Adrenal gland (tissue), 9 donors: ENCODE measurements at regions not wholly inside any gene's neighbourhood (a gene's known extent, or its start where the extent isn't known, plus 50 kb on each side); places are given as distances from the start of the nearest gene placed in this dataset.

Experiments used
- DNase-seq, 7 donors: peaks; one replicate each; pipeline ENCODE4 v3.0.0-alpha.2; 2019 to 2020
- H3K27ac ChIP-seq, 5 donors: fragments of 200-600 bp; sonication (generic) in 4 of 5; 1 replicate in 3 of 5; 2 replicates in 2 of 5; pipeline versions ENCODE4 v1.5.1 to v1.8.0; 2016 to 2020; ENCODE audit warnings: mild to moderate bottlenecking in 1 of 5
- H3K27me3 ChIP-seq: fragments of 200-600 bp; 2 replicates; pipeline ENCODE4 v1.8.0; 2021
- H3K36me3 ChIP-seq, 2 donors: fragments of 200-600 bp; replicated peaks in 1 of 2; 1 replicate in 1 of 2; 2 replicates in 1 of 2; pipeline versions ENCODE4 v1.5.1 to v1.8.0; 2018 to 2022
- H3K4me1 ChIP-seq, 2 donors: fragments of 200-600 bp; replicated peaks in 1 of 2; 1 replicate in 1 of 2; 2 replicates in 1 of 2; pipeline versions ENCODE4 v1.5.1 to v1.8.0; 2018 to 2021
- H3K4me3 ChIP-seq, 4 donors: fragments of 200-600 bp; sonication (generic) in 3 of 4; one replicate each; pipeline ENCODE4 v1.5.1; 2016 to 2018
- H3K9me3 ChIP-seq, 3 donors: fragments of 200-600 bp; sonication (generic) in 1 of 3; replicated peaks in 1 of 3; 1 replicate in 2 of 3; 2 replicates in 1 of 3; pipeline versions ENCODE4 v1.5.1 to v1.8.0; 2016 to 2021
- POLR2A ChIP-seq, 2 donors: fragments of 450-650 bp; IDR thresholded peaks; one replicate each; pipeline ENCODE4 v1.6.1; 2017; ENCODE audit warnings: antibody characterized with exemption in 2 of 2, mild to moderate bottlenecking in 2 of 2, moderate library complexity in 1 of 2
- WGBS, 4 donors: extraction: QIAGEN DNeasy Blood & Tissue Kit in 2 of 4; methylation state at CpG; one replicate each; pipeline versions ENCODE4 v1.1.5 to v1.1.7; 2013 to 2017; 5-methylcytosine and 5-hydroxymethylcytosine counted together
- intact Hi-C, 2 donors: fragments of 100-400 bp; cut with DNase I; formaldehyde crosslinking; loops; one replicate each; pipeline versions ENCODE4 v1.14.1 to v1.15.0; 2022 to 2023
- TF ChIP-seq, protein P1 (sequence below), 6 experiments: fragments of 450-650 bp in 4 of 6; fragments of 200-600 bp in 2 of 6; sonication (generic) in 1 of 6; IDR thresholded peaks; 1 replicate in 5 of 6; 2 replicates in 1 of 6; pipeline versions ENCODE4 v1.5.1 to v1.8.0; 2016 to 2021; ENCODE audit warnings: antibody characterized with exemption in 6 of 6, mild to moderate bottlenecking in 2 of 6, moderate library complexity in 1 of 6
- donor health status: healthy with polysubstance abuse.
- donor health status: Bipolar disorder and iron deficiency.
- donor health status: DM: yes; HTN: yes; CAD: no.
- donor health status: DM: no; HTN: no; CAD: no.
- donor health status: DM: no; HTN: no; CAD: no.

DNA sequence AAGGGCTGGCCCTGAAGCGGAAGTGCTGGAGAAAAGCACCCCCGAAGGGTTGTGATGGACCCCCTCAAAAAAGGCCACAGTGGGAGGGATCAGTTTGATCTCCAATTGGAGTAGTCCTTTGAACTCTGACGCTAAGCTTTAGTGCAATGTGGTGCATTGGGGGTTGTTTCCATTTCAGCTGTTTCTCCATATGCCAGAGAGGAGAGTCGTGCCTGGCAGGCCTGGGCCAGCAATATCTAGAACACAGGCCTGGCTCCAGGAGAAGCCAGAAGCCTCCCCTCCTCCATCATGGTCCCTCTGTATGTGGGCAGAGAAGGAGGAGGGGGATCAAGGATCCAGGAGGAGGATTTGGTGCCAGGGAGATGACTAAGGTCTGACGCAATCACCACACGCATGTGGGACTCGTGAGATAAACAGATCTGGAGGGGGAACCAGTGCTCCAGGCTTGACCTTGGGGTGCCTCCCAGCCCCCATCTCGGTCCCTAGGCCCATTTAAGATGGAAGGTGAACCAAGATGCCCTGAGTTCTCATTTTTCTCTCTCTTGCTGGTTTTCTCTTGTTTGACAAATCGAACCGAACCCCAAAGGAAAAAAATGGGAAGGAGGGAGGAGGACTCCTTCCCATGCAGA is 517.4 kb upstream of the JARID2 start:
- H3K27me3 ChIP-seq: no peaks in the 10 kb centered on the region
- peaks cover 5 to 9% of the 10 kb centered on the region in 2 donors for H3K4me1 ChIP-seq
- no peaks in the 10 kb centered on the region for H3K9me3 ChIP-seq
- H3K36me3 ChIP-seq: no peaks in the 10 kb centered on the region
- H3K4me3 ChIP-seq: no peak overlapping the region
- no peak for TF ChIP-seq POLR2A (IDR thresholded peaks at IDR 0.05)
- TF ChIP-seq, protein P1, sequence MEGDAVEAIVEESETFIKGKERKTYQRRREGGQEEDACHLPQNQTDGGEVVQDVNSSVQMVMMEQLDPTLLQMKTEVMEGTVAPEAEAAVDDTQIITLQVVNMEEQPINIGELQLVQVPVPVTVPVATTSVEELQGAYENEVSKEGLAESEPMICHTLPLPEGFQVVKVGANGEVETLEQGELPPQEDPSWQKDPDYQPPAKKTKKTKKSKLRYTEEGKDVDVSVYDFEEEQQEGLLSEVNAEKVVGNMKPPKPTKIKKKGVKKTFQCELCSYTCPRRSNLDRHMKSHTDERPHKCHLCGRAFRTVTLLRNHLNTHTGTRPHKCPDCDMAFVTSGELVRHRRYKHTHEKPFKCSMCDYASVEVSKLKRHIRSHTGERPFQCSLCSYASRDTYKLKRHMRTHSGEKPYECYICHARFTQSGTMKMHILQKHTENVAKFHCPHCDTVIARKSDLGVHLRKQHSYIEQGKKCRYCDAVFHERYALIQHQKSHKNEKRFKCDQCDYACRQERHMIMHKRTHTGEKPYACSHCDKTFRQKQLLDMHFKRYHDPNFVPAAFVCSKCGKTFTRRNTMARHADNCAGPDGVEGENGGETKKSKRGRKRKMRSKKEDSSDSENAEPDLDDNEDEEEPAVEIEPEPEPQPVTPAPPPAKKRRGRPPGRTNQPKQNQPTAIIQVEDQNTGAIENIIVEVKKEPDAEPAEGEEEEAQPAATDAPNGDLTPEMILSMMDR (IDR thresholded peaks at IDR 0.05): no peak
- intact Hi-C loops: no loop called here
- H3K27ac ChIP-seq: peak overlapping the region in 3 of 5 donors; percentile 6 to 80 (median 62)
- WGBS, 4 donors: 47 to 57% (median 53%) methylated on average over 10 of the region's 10 CpGs
- peak; percentile 44 to 70 (median 63) for DNase-seq

DNA sequence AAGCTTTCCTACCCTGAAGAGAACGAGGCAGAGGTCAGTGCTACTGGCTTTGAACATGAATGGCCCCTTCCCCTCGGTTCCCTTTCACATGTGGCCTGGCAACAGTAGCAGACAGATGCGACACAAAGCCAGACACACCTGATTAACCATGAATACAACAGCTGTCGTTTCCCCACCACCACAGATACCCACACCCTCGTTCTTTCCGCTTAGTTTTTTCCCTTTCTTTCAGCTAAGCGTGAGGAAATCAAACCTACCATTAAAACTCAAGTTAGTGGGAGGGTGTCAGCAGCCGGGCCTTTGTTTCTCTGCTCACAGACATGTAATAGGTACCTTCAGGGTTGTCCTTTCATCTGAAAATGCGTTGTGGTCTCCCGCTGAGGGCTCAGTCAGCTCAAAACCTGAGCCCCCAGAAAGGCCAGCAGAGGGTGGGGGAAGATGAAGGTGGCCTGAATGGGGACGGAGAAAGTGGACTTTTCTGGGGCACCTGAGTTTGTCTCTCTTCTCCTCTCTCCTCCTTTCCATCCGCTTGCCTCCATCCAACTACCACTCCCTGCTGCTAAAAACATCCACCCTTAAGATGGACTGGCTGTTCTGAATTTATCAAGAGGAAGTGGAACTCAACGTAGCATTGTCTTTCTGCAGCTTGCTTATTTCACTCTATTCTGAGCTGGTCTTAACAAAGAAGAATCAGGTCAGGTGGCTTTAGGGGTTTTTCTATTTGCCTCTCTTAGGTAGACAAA is 516.6 kb upstream of the JARID2 start:
- no peaks in the 10 kb centered on the region for H3K9me3 ChIP-seq
- peak in 1 of 7 donors; percentile 31 for DNase-seq
- TF ChIP-seq, protein P1 (IDR thresholded peaks at IDR 0.05): no peak
- no peak for TF ChIP-seq POLR2A (IDR thresholded peaks at IDR 0.05)
- WGBS, 4 donors: 83 to 88% (median 83%) methylated on average over 13 of the region's 13 CpGs
- no peaks in the 10 kb centered on the region for H3K27me3 ChIP-seq
- H3K4me1 ChIP-seq: peaks cover 5 to 9% of the 10 kb centered on the region in 2 donors
- intact Hi-C loops: no loop called here
- peak overlapping the region in 2 of 5 donors; percentile 62 to 80 for H3K27ac ChIP-seq
- no peaks in the 10 kb centered on the region for H3K36me3 ChIP-seq
- H3K4me3 ChIP-seq: no peak overlapping the region

DNA sequence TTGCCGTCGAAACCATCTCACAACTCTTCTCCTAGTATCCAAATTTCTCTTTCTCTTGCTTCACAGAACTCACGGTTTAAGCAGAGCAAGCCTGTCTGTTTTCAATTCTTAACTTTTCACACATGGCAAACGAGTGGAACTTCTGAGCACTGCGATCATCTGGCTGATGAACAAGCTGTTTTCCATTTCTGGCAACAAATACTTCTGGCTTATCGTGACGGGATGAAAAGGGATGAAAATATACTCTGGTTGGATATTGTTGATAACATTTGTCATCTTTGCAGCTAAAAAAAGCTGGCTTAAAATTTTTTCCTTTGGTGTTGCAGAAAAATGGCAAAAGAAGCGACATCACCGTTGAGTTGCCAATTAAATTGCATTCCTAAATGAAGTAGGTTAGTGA is 515.2 kb upstream of the JARID2 start:
- WGBS, 4 donors: 79 to 89% (median 83%) methylated on average over 9 of the region's 9 CpGs

DNA sequence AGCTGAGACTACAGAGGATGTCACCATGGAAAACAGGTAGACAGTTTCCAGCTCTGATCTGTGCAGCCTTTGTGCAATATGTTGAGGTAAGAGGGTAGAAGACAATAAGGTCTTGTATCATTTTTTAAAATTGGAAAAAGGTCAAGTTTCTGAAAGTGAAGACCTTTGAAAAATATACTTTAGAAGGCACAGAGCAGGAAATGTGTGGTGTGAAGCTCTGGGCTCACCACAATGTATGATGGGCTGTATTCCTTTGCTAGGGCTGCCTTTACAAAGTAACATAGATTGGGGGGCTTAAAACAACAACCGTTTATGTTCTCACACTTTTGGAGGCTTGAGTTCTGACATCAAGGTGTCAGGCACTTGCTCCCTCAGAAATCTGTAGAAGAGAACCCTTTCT is 514.3 kb upstream of the JARID2 start:
- Histone ChIP-seq H3K9me3 (no peaks in the 10 kb centered on the region), H3K36me3 (no peaks in the 10 kb centered on the region), H3K27me3 (no peaks in the 10 kb centered on the region), H3K27ac (no peak overlapping the region), H3K4me3 (no peak overlapping the region), H3K4me1 (peaks cover 5 to 9% of the 10 kb centered on the region in 2 donors)
- intact Hi-C loops: no loop called here
- DNase-seq: peak in 1 of 7 donors; percentile 14
- WGBS, 4 donors: 72 to 78% (median 75%) methylated on average over 1 of the region's 1 CpG
- no peak for TF ChIP-seq POLR2A (IDR thresholded peaks at IDR 0.05)
- TF ChIP-seq, protein P1 (IDR thresholded peaks at IDR 0.05): no peak

More for the DNA sequence above, 515.2 kb upstream of the JARID2 start:
- Histone ChIP-seq H3K4me1 (peaks cover 5 to 9% of the 10 kb centered on the region in 2 donors), H3K9me3 (no peaks in the 10 kb centered on the region), H3K27ac (no peak overlapping the region), H3K4me3 (no peak overlapping the region), H3K36me3 (no peaks in the 10 kb centered on the region), H3K27me3 (no peaks in the 10 kb centered on the region)
- intact Hi-C loops: no loop called here
- no peak for DNase-seq
- no peak for TF ChIP-seq POLR2A (IDR thresholded peaks at IDR 0.05)
- TF ChIP-seq, protein P1 (IDR thresholded peaks at IDR 0.05): no peak
